Karpas-422 (cell line): ENCODE measurements at regions not wholly inside any gene's neighbourhood (a gene's known extent, or its start where the extent isn't known, plus 50 kb on each side); places are given as distances from the start of the nearest gene placed in this dataset.

ENCODE experiments used
- DNase-seq: peaks from one replicate; pipeline ENCODE4 v3.0.0-alpha.2; 2015
- H2AFZ ChIP-seq: fragments of 200-600 bp; sonication (generic); 2 replicates; pipeline ENCODE4 v1.6.1; 2014; ENCODE audit warnings: antibody characterized with exemption, low read length, mixed read lengths
- H3K27ac ChIP-seq: fragments of 200-600 bp; sonication (generic); 2 replicates; pipeline ENCODE4 v1.5.1; 2014; ENCODE audit warnings: mild to moderate bottlenecking, low read length, moderate library complexity
- H3K27me3 ChIP-seq: fragments of 200-600 bp; sonication (generic); 2 replicates; pipeline ENCODE4 v1.6.1; 2014; ENCODE audit warnings: low read length, mixed read lengths
- H3K36me3 ChIP-seq: fragments of 200-600 bp; sonication (generic); 2 replicates; pipeline ENCODE4 v1.6.1; 2014; ENCODE audit warnings: low read length, mixed read lengths; ENCODE audit not compliant: insufficient read depth
- H3K4me1 ChIP-seq: fragments of 200-600 bp; sonication (generic); 2 replicates; pipeline ENCODE4 v1.6.1; 2014; ENCODE audit warnings: mild to moderate bottlenecking, low read length, mixed read lengths
- H3K4me2 ChIP-seq: fragments of 200-600 bp; sonication (generic); 2 replicates; pipeline ENCODE4 v1.6.1; 2014; ENCODE audit warnings: low read length, low read depth, mild to moderate bottlenecking; ENCODE audit not compliant: poor library complexity, severe bottlenecking
- H3K4me3 ChIP-seq: fragments of 200-600 bp; sonication (generic); 2 replicates; pipeline ENCODE4 v1.5.1; 2014; ENCODE audit warnings: mild to moderate bottlenecking, antibody characterized with exemption, low read length, mixed read lengths
- H3K79me2 ChIP-seq: fragments of 200-600 bp; sonication (generic); 2 replicates; pipeline ENCODE4 v1.6.1; 2014; ENCODE audit warnings: mild to moderate bottlenecking, low read length, mixed read lengths
- H3K9ac ChIP-seq: fragments of 200-600 bp; sonication (generic); 2 replicates; pipeline ENCODE4 v1.6.0; 2014; ENCODE audit warnings: low read length
- H3K9me2 ChIP-seq: fragments of 200-600 bp; sonication (generic), shearing (Covaris generic); replicated peaks from 2 replicates; pipeline ENCODE4 v1.6.0; 2014; ENCODE audit warnings: mild to moderate bottlenecking, low read length, moderate library complexity; ENCODE audit not compliant: insufficient read depth
- H3K9me3 ChIP-seq: fragments of 300-700, 200-600 bp; sonication (generic); 2 replicates; pipeline ENCODE4 v1.6.1; 2014; ENCODE audit warnings: low read length, mixed read lengths
- H4K20me1 ChIP-seq: fragments of 200-600 bp; sonication (generic); 2 replicates; pipeline ENCODE4 v1.6.1; 2014; ENCODE audit warnings: mild to moderate bottlenecking, antibody characterized with exemption, low read length, low read depth; ENCODE audit not compliant: insufficient read depth

DNA sequence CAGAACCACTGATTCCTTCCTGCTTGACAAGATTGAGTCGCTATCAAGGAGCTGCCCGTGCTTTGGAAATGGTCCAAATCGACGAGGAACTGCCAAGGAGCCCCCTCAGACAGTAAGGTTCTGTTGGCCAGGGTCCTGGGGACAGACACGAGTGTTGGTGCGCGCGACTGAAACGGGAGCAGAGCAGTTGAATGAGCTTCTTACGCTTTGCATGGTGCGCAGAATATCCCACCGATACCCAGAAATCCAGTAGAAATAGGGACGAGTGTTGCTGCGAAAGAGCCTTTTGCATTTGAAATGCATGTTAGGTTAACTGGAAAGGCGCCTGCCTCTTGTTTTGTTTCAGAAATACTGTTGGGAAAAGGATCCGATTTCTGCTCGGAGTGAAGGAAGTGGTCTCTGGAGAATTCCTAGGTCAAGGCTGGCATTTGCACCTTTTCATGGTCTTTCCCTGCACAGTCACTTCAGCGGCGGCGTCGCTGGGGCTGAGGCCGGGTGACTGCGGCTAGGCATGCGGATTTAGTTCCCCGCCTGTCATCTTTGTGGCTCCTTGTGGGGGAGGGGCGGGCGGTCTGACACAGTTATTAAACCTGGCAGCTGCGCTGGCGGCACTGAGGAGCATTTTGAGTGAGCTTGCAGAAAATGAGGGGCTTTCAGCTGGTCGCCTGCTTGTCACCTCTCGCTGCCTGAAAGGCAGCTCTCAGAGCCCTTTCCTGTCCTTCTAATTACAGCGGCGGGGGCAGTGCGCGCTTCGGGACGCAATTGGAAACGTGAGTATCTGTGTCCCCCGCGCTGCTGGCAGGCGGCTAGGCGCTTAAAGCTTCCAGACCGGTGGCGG, 51.5 kb upstream of the TRIM2 start:
- no peaks in the 10 kb centered on the region for H3K27me3 ChIP-seq
- H2AFZ ChIP-seq, result peak overlapping the region; percentile 82
- no peak overlapping the region for H3K27ac ChIP-seq
- H3K79me2 ChIP-seq, result no peaks in the 10 kb centered on the region
- H3K4me2 ChIP-seq, result peak overlapping the region; percentile 96
- no peaks in the 10 kb centered on the region for H3K36me3 ChIP-seq
- no peaks in the 10 kb centered on the region for H3K9me3 ChIP-seq
- H3K4me3 ChIP-seq, result peak overlapping the region; percentile 71
- H3K4me1 ChIP-seq, result peaks cover 41% of the 10 kb centered on the region
- peak overlapping the region; percentile 68 for H3K9ac ChIP-seq
- H3K9me2 ChIP-seq, result no peaks in the 10 kb centered on the region
- peak; percentile 78 for DNase-seq
- no peaks in the 10 kb centered on the region for H4K20me1 ChIP-seq

- H3K79me2 ChIP-seq, result no peaks in the 10 kb centered on the region
- no peak overlapping the region for H3K27ac ChIP-seq
- H3K9ac ChIP-seq, result peak overlapping the region; percentile 68
- peak overlapping the region; percentile 96 for H3K4me2 ChIP-seq
- H3K9me2 ChIP-seq, result no peaks in the 10 kb centered on the region
- no peaks in the 10 kb centered on the region for H3K9me3 ChIP-seq
- no peaks in the 10 kb centered on the region for H4K20me1 ChIP-seq
- peaks cover 41% of the 10 kb centered on the region for H3K4me1 ChIP-seq
- no peaks in the 10 kb centered on the region for H3K27me3 ChIP-seq
- H2AFZ ChIP-seq, result peak overlapping the region; percentile 82
- H3K4me3 ChIP-seq, result peak overlapping the region; percentile 71
- no peaks in the 10 kb centered on the region for H3K36me3 ChIP-seq
- peak; percentile 82 for DNase-seq
Measured at GRCh38 chr4:153153339-153153871, 50.8 kb upstream of the TRIM2 start.

GRCh38 chr4:153154007-153154975, 50.0 kb upstream of the TRIM2 start:
- no peak overlapping the region for H3K27ac ChIP-seq
- peak overlapping the region; percentile 82 for H2AFZ ChIP-seq

More at GRCh38 chr4:153154007-153154975, 50.0 kb upstream of the TRIM2 start:
- H3K27me3 ChIP-seq, result no peaks in the 10 kb centered on the region
- H3K9ac ChIP-seq, result peak overlapping the region; percentile 68
- peak overlapping the region; percentile 71 for H3K4me3 ChIP-seq
- H3K9me2 ChIP-seq, result no peaks in the 10 kb centered on the region
- no peaks in the 10 kb centered on the region for H3K9me3 ChIP-seq
- no peaks in the 10 kb centered on the region for H3K36me3 ChIP-seq
- H4K20me1 ChIP-seq, result no peaks in the 10 kb centered on the region
- no peaks in the 10 kb centered on the region for H3K79me2 ChIP-seq
- DNase-seq, result peak; percentile 68
- peaks cover 41% of the 10 kb centered on the region for H3K4me1 ChIP-seq
- H3K4me2 ChIP-seq, result peak overlapping the region; percentile 96
